IMR-90 (cell line): ENCODE measurements at regions not wholly inside any gene's neighbourhood (a gene's known extent, or its start where the extent isn't known, plus 50 kb on each side); places are given as distances from the start of the nearest gene placed in this dataset.
A peak's percentile ranks its signal among the peaks of the same experiment; 100 is the strongest.

Experiments used
- ATAC-seq: fragments of 200-7000 bp; cut with Tn5 transposase; 2 replicates; pipeline ENCODE4 v1.9.1; 2020; ENCODE audit warnings: low read depth, mild to moderate bottlenecking, moderate library complexity
- BruUV-seq: library from RNA; stranded (reverse); fragments of 400-500 nt; replicated peaks from 2 replicates; lab custom pipeline; 2021; lab: Mats Ljungman, UMichigan
- CTCF ChIA-PET: fragments of 300-600 bp; formaldehyde crosslinking; extraction: SDS; loops from one replicate; lab custom pipeline; 2021; ENCODE audit warnings: antibody characterized with exemption; lab: Yijun Ruan, JAX
- POLR2A ChIA-PET: fragments of 300-600 bp; sonication (Branson Sonifier 250); formaldehyde crosslinking; loops from one replicate; lab custom pipeline; 2022; ENCODE audit warnings: antibody characterized with exemption; ENCODE audit not compliant: unreplicated experiment; lab: Charles Lee
- DNase-seq: peaks from one replicate; pipeline ENCODE4 v3.0.0; 2013
- H2AFZ ChIP-seq: replicated peaks from 2 replicates; pipeline ENCODE3; 2013; ENCODE audit warnings: low read length, mild to moderate bottlenecking; ENCODE audit not compliant: poor library complexity
- H2AK5ac ChIP-seq: 2 replicates; pipeline ENCODE4 v1.6.1; 2013; ENCODE audit warnings: low read depth, low read length, inconsistent platforms
- H2AK9ac ChIP-seq: replicated peaks from 2 replicates; pipeline ENCODE3; 2013; ENCODE audit warnings: mild to moderate bottlenecking, low read depth, low read length, moderate library complexity; ENCODE audit not compliant: poor library complexity
- H2BK120ac ChIP-seq: 2 replicates; pipeline ENCODE4 v1.6.1; 2013; ENCODE audit warnings: low read depth, low read length, inconsistent platforms
- H2BK15ac ChIP-seq: 3 replicates; pipeline ENCODE4 v1.6.1; 2013; ENCODE audit warnings: low read depth, low read length, inconsistent platforms
- H2BK20ac ChIP-seq: 2 replicates; pipeline ENCODE4 v1.6.1; 2013; ENCODE audit warnings: low read depth, mild to moderate bottlenecking, inconsistent platforms, low read length, moderate library complexity
- H2BK5ac ChIP-seq: 2 replicates; pipeline ENCODE4 v1.6.1; 2013; ENCODE audit warnings: mild to moderate bottlenecking, low read depth, low read length, inconsistent platforms; ENCODE audit not compliant: poor library complexity, severe bottlenecking
- H3K14ac ChIP-seq: replicated peaks from 2 replicates; pipeline ENCODE4 v1.6.1; 2013; ENCODE audit warnings: low read depth, low read length, inconsistent platforms
- H3K18ac ChIP-seq: 2 replicates; pipeline ENCODE4 v1.6.1; 2013; ENCODE audit warnings: low read depth, low read length, control low read depth
- H3K23ac ChIP-seq: 2 replicates; pipeline ENCODE4 v1.6.1; 2013; ENCODE audit warnings: low read depth, low read length, inconsistent platforms
- H3K27ac ChIP-seq: 2 replicates; pipeline ENCODE4 v1.5.1; 2013; ENCODE audit warnings: mild to moderate bottlenecking, control low read depth, low read length; ENCODE audit not compliant: insufficient read depth
- H3K27me3 ChIP-seq: 2 replicates; pipeline ENCODE4 v1.6.1; 2013; ENCODE audit warnings: low read length; ENCODE audit not compliant: control insufficient read depth, insufficient read depth
- H3K36me3 ChIP-seq: 2 replicates; pipeline ENCODE4 v1.6.1; 2013; ENCODE audit warnings: low read length, mixed read lengths; ENCODE audit not compliant: control insufficient read depth, insufficient read depth
- H3K4ac ChIP-seq: 2 replicates; pipeline ENCODE4 v1.6.1; 2013; ENCODE audit warnings: low read depth, low read length, inconsistent platforms
- H3K4me1 ChIP-seq: 2 replicates; pipeline ENCODE4 v1.6.1; 2013; ENCODE audit warnings: low read length, mixed read lengths; ENCODE audit not compliant: control insufficient read depth, insufficient read depth
- H3K4me2 ChIP-seq: 2 replicates; pipeline ENCODE4 v1.6.1; 2013; ENCODE audit warnings: low read depth, mild to moderate bottlenecking, control low read depth, low read length, moderate library complexity
- H3K4me3 ChIP-seq: 2 replicates; pipeline ENCODE4 v1.5.1; 2013; ENCODE audit warnings: low read depth, mild to moderate bottlenecking, control low read depth, low read length, moderate library complexity; ENCODE audit not compliant: insufficient read depth
- H3K56ac ChIP-seq: 2 replicates; pipeline ENCODE4 v1.6.1; 2013; ENCODE audit warnings: low read length, inconsistent platforms; ENCODE audit not compliant: insufficient read depth; ENCODE audit errors: extremely low read depth
- H3K79me1 ChIP-seq, 2 experiments: 2 replicates each; pipeline ENCODE4 v1.6.1; 2013; ENCODE audit warnings: low read length in 2 of 2, inconsistent platforms in 1 of 2, low read depth in 1 of 2
- H3K9ac ChIP-seq: 2 replicates; pipeline ENCODE4 v1.6.1; 2013; ENCODE audit warnings: low read depth, low read length, control low read depth
- H3K9me1 ChIP-seq: 2 replicates; pipeline ENCODE4 v1.6.1; 2013; ENCODE audit warnings: low read length, inconsistent platforms; ENCODE audit not compliant: insufficient read depth
- H3K9me3 ChIP-seq: 2 replicates; pipeline ENCODE4 v1.6.1; 2013; ENCODE audit warnings: low read length; ENCODE audit not compliant: control insufficient read depth, insufficient read depth
- H4K20me1 ChIP-seq: 2 replicates; pipeline ENCODE4 v1.6.1; 2013; ENCODE audit warnings: low read length, inconsistent platforms; ENCODE audit not compliant: insufficient read depth
- H4K5ac ChIP-seq: 2 replicates; pipeline ENCODE4 v1.6.1; 2013; ENCODE audit warnings: mild to moderate bottlenecking, low read depth, low read length, control low read depth
- H4K8ac ChIP-seq, 2 experiments: 2 replicates each; pipeline ENCODE4 v1.6.1; 2013; ENCODE audit warnings: low read depth in 2 of 2, low read length in 2 of 2, control low read depth in 1 of 2, inconsistent platforms in 1 of 2
- H4K91ac ChIP-seq: 2 replicates; pipeline ENCODE4 v1.6.1; 2013; ENCODE audit warnings: low read depth, low read length, inconsistent platforms; ENCODE audit not compliant: insufficient read depth
- BHLHE40 ChIP-seq: fragments of 150-350 bp; IDR thresholded peaks from 2 replicates; pipeline ENCODE4 v1.6.1; 2016; ENCODE audit warnings: mild to moderate bottlenecking, low read depth, low read length
- CEBPB ChIP-seq: IDR thresholded peaks from 2 replicates; pipeline ENCODE4 v1.6.1; 2012; ENCODE audit warnings: low read depth, low read length, improper control_type of control experiment
- CHD1 ChIP-seq: IDR thresholded peaks from 2 replicates; pipeline ENCODE4 v1.6.1; 2012; ENCODE audit warnings: low read depth, low read length, improper control_type of control experiment
- FOS ChIP-seq: fragments of 150-350 bp; IDR thresholded peaks from 2 replicates; pipeline ENCODE4 v1.6.1; 2016; ENCODE audit warnings: low read depth, low read length
- MAFK ChIP-seq: IDR thresholded peaks from 2 replicates; pipeline ENCODE4 v1.6.1; 2012; ENCODE audit warnings: low read depth, low read length, improper control_type of control experiment
- MAZ ChIP-seq: IDR thresholded peaks from 2 replicates; pipeline ENCODE4 v1.6.1; 2012; ENCODE audit warnings: low read depth, mild to moderate bottlenecking, low read length, improper control_type of control experiment, moderate library complexity, borderline replicate concordance
- MXI1 ChIP-seq: IDR thresholded peaks from 2 replicates; pipeline ENCODE4 v1.6.1; 2012; ENCODE audit warnings: low read depth, mild to moderate bottlenecking, low read length, moderate library complexity, borderline replicate concordance
- NFE2L2 ChIP-seq: fragments of 150-350 bp; IDR thresholded peaks from 2 replicates; pipeline ENCODE4 v1.6.1; 2016; ENCODE audit warnings: low read depth, mild to moderate bottlenecking, low read length
- POLR2A ChIP-seq: IDR thresholded peaks from 2 replicates; pipeline ENCODE4 v1.6.1; 2012; ENCODE audit warnings: mild to moderate bottlenecking, low read depth, low read length
- RAD21 ChIP-seq: IDR thresholded peaks from 2 replicates; pipeline ENCODE4 v1.6.1; 2012; ENCODE audit warnings: low read length, improper control_type of control experiment
- RCOR1 ChIP-seq: IDR thresholded peaks from 2 replicates; pipeline ENCODE4 v1.6.1; 2012; ENCODE audit warnings: mild to moderate bottlenecking, low read length, improper control_type of control experiment; ENCODE audit not compliant: insufficient replicate concordance
- RFX5 ChIP-seq: IDR thresholded peaks from 2 replicates; pipeline ENCODE4 v1.8.0; 2012; ENCODE audit warnings: low read depth, mild to moderate bottlenecking, low read length, moderate library complexity
- SMC3 ChIP-seq: fragments of 150-350 bp; IDR thresholded peaks from 2 replicates; pipeline ENCODE4 v1.6.1; 2016; ENCODE audit warnings: low read depth, mild to moderate bottlenecking, antibody characterized with exemption, low read length, moderate library complexity
- WGBS, 2 experiments: methylation state at CpG; one replicate each; pipeline versions ENCODE4 v1.1.5 to v1.1.7; 2013; ENCODE audit warnings: missing lambda C conversion rate in 2 of 2; ENCODE audit not compliant: insufficient read length in 1 of 2; ENCODE audit errors: extremely low coverage in 2 of 2; 5-methylcytosine and 5-hydroxymethylcytosine counted together
- dilution Hi-C: fragments of 300-500 bp; cut with HindIII; formaldehyde crosslinking; loops from one replicate; pipeline ENCODE4 v1.14.3; 2018; ENCODE audit warnings: low sequenced_read_pairs; ENCODE audit not compliant: unreplicated experiment
- in situ Hi-C: fragments of 300-500 bp; cut with MboI; formaldehyde crosslinking; loops from 3 replicates; pipeline ENCODE4 v1.14.3; 2019; ENCODE audit warnings: low sequenced_read_pairs, inconsistent platforms, mixed read lengths
- intact Hi-C: fragments of 100-400 bp; cut with micrococcal nuclease; formaldehyde crosslinking; loops from 2 replicates; pipeline ENCODE4 v1.10.0; 2022
- TF ChIP-seq, protein P1 (sequence below): fragments of 150-350 bp; IDR thresholded peaks from 2 replicates; pipeline ENCODE4 v1.6.1; 2017; ENCODE audit warnings: mild to moderate bottlenecking, antibody characterized with exemption, low read length, low read depth
- TF ChIP-seq, protein P2 (sequence below): conservative IDR thresholded peaks from 2 replicates; pipeline ENCODE4 v1.5.1; 2012; ENCODE audit warnings: mild to moderate bottlenecking, low read depth, low read length, improper control_type of control experiment
- TF ChIP-seq, protein P3 (sequence below): fragments of 150-350 bp; IDR thresholded peaks from 2 replicates; pipeline ENCODE4 v1.6.1; 2016; ENCODE audit warnings: low read depth, mild to moderate bottlenecking, low read length, moderate library complexity, borderline replicate concordance

DNA sequence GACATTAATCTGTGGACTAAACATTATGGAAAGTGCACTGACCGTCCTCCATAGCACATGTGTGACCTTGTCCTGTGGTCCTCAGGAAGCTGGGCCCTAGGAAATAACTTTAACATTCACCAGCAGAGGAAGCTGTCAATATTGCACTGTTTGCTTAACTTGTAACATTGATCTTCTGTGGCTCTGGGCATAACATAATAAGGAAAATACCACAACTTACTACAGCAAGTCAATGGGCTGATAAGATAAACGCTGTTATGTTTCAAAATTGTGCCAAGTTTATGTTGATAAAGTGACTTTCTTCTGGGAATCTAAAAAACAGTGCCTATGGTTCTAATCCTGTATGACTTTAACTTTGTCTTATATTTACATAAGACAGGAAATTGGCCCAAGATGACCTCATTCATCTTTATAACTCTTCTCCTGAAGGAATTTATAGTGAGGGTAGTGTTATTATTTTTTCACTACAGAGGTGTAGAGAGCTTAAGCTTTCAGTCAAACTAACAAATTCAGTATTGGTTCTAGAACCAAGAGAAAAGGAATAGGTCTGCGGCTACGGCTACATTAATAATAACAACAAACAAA, 113.7 kb upstream of the MAP4K3 start:
- Histone ChIP-seq H3K4me2 (no peak overlapping the region), H3K9me1 (peaks cover 7% of the 10 kb centered on the region), H3K23ac (peak overlapping the region; percentile 28), H3K79me1 (no peaks in the 10 kb centered on the region), H2BK5ac (no peak overlapping the region), H2BK15ac (peak overlapping the region; percentile 33; the same call in 1 of the 3 replicates), H2AK5ac (peak overlapping the region; percentile 89; the same call in 1 of the 2 replicates), H3K9ac (no peak overlapping the region), H3K27ac (no peak overlapping the region), H4K8ac (peak overlapping the region; percentile 1 to 60; a peak in 1 of 4 replicates), H2AK9ac (no peak overlapping the region), H2BK20ac (peak overlapping the region; percentile 27), H3K56ac (no peak overlapping the region), H4K5ac (no peak overlapping the region), H3K4me3 (no peak overlapping the region), H4K20me1 (no peaks in the 10 kb centered on the region), H3K27me3 (no peaks in the 10 kb centered on the region), H3K4ac (peak overlapping the region; percentile 54), H3K14ac (peak overlapping the region; percentile 85), H3K4me1 (0 out of 2 replicates have a peak, but pooled peaks cover 2% of the 10 kb centered on the region), H3K36me3 (no peaks in the 10 kb centered on the region), H2BK120ac (peak overlapping the region; percentile 24; the same call in 1 of the 2 replicates), H4K91ac (peak overlapping the region; percentile 41), H3K9me3 (peaks cover 4% of the 10 kb centered on the region), H2AFZ (no peak overlapping the region), H3K18ac (no peak overlapping the region)
- ChIA-PET CTCF (no interaction called here), POLR2A (no interaction called here)
- no TSS peak for BruUV-seq
- in situ Hi-C loops: no loop called here
- DNase-seq (peak; percentile 38), ATAC-seq (peak; percentile 48)
- TF ChIP-seq, protein P1, sequence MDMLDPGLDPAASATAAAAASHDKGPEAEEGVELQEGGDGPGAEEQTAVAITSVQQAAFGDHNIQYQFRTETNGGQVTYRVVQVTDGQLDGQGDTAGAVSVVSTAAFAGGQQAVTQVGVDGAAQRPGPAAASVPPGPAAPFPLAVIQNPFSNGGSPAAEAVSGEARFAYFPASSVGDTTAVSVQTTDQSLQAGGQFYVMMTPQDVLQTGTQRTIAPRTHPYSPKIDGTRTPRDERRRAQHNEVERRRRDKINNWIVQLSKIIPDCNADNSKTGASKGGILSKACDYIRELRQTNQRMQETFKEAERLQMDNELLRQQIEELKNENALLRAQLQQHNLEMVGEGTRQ: no peak
- TF ChIP-seq, protein P2, sequence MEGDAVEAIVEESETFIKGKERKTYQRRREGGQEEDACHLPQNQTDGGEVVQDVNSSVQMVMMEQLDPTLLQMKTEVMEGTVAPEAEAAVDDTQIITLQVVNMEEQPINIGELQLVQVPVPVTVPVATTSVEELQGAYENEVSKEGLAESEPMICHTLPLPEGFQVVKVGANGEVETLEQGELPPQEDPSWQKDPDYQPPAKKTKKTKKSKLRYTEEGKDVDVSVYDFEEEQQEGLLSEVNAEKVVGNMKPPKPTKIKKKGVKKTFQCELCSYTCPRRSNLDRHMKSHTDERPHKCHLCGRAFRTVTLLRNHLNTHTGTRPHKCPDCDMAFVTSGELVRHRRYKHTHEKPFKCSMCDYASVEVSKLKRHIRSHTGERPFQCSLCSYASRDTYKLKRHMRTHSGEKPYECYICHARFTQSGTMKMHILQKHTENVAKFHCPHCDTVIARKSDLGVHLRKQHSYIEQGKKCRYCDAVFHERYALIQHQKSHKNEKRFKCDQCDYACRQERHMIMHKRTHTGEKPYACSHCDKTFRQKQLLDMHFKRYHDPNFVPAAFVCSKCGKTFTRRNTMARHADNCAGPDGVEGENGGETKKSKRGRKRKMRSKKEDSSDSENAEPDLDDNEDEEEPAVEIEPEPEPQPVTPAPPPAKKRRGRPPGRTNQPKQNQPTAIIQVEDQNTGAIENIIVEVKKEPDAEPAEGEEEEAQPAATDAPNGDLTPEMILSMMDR: no peak
- TF ChIP-seq RAD21 (no peak), RFX5 (no peak), SMC3 (no peak), MXI1 (no peak), MAFK (no peak), POLR2A (no peak), RCOR1 (no peak), BHLHE40 (no peak), MAZ (no peak), NFE2L2 (no peak), FOS (no peak), CEBPB (no peak), CHD1 (no peak)
- TF ChIP-seq, protein P3, sequence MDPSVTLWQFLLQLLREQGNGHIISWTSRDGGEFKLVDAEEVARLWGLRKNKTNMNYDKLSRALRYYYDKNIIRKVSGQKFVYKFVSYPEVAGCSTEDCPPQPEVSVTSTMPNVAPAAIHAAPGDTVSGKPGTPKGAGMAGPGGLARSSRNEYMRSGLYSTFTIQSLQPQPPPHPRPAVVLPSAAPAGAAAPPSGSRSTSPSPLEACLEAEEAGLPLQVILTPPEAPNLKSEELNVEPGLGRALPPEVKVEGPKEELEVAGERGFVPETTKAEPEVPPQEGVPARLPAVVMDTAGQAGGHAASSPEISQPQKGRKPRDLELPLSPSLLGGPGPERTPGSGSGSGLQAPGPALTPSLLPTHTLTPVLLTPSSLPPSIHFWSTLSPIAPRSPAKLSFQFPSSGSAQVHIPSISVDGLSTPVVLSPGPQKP: no peak
- dilution Hi-C loops: no loop called here
- WGBS, 2 experiments: 33% methylated on average over 1 of the region's 4 CpGs; no CpG with 5 or more reads in 1 of the 2 experiments
- intact Hi-C loops: no loop called here
